ENCODE measurements at regions not wholly inside any gene's neighbourhood (a gene's known extent, or its start where the extent isn't known, plus 50 kb on each side); places are given as distances from the start of the nearest gene placed in this dataset.

DNA sequence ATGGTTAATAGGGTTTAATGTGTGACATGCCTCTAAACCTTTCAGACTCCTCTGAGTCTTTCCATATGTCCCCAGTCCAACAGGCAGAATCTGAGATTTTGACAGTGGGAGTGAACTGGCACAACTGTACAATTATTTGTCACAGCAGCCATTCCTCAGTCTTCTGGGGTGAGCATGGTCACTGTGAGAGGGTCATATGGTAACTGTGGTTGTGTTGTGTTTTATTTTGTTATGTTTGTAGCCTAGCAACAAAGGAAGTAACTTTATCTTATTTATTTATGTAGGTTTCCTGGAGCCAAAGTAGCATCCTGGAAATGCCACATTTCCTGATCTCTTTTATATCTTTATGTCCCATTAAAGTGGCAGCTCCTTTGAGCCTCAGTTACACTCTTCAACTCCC, 1067.9 kb downstream of the TTLL7 start:
- DNase-seq, result no peak

DNA sequence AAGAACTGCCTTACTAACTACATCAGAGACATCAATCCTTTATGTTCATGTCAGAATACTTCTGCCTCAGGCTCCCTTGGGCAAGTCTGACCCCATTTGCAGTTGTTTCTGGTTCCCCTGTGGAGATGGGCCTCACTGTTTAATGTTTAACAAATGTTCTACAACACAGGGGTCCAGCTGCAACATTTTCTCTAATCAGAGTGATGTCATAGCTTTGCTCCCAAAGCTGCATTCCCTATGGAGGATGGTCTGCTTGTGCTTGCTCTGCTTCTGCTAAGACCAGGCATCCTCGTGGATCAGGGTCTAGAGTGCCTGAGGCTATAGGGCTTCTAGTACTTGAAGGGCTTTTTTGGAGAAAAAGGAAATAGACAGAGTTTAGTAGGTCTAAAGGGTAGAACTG, 1071.2 kb downstream of the TTLL7 start:
- no peak for DNase-seq

DNA sequence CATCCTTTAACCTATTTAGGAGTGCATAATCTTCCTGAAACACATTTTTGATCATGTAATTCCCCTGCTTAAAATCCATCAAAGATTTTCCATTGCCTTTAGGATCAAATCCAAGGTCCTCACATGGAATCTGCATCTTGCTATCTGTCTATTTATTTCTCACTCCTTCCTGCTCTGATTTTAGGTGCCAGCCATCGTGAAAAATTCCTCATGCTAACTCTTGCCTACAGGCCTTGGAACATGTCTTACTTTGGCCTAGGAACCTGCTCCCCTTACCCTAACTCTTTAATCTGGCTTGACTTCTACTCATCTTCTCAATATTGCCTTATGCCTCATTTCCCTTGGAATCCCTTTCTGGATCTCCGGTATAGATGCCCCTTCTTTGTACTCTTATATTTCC, 1074.3 kb downstream of the TTLL7 start:
- DNase-seq, result no peak

DNA sequence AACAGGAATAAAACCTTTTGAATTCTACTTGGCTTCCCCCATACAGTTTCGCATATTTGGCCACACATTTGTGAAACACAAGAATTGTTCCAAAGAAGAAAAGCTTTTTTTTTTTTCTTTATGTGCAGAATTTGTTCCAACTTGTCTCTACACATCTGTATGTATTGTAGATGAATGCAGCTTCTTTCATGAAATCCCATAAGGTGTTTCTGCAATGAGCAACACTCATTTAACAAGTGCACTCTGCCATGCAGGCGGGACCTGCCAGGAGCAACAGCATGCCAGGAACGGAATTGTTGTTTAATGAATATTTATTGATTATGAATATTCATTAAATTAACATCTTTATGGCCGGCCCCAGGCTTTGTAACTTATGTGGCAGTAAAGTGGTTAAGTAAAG, 1075.0 kb downstream of the TTLL7 start:
- DNase-seq, result no peak

DNA sequence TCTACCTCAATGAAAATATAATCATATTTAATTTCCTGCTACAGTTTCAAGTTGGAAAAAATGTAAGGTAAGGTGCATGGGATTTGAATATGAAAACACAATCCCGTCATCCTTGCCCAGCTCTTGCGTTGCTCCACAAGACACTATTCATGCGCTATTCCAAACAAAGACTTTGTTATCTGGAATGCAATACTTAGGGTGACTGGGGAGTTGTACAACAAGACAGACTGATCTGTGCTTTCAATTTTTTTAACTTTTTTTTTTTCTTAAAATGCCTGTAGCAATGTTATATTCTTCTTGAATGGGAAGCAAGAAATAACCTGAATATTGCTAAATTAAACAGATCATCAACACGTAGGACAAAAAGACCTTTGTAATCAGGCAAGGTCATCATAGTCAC, 1077.2 kb downstream of the TTLL7 start:
- no peak for DNase-seq

DNA sequence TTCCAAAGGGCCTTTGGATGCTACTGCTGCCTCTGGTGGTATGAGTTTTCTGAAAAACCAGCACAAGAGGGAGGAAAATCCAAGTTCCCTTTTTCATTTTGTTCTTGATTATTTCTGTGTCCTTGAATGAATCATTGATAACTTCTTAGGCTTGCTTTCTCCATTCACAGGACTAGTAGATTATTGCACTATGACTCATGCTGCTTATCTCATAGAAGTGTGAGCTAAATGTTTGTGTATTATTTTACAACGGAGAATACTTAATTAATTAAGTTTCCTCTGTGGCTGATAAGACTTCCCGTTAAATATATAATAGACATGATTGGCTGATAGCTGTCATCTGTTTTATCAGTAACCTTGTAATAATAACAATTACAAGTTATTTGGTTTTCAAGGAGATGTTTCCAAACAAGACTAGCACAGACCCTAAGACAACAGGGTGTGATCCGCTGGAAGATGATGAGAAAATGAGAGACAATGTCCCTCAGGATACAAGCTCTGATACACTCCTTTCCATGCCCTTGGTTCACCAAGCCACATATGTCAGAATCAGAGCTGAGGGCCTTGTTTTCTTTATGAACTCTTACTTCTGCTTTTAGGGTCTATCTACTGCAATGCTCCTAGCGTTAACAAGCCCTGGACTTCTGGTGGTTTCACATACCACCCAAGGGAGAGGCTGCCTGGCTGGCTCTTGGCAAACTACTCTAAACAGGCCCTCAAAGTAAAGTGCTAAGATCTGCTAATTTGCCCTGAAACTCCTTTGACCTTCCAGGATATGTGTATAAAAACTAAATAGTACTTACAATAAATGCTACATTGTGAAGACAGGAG, 1078.3 kb downstream of the TTLL7 start:
- no peak for DNase-seq

DNA sequence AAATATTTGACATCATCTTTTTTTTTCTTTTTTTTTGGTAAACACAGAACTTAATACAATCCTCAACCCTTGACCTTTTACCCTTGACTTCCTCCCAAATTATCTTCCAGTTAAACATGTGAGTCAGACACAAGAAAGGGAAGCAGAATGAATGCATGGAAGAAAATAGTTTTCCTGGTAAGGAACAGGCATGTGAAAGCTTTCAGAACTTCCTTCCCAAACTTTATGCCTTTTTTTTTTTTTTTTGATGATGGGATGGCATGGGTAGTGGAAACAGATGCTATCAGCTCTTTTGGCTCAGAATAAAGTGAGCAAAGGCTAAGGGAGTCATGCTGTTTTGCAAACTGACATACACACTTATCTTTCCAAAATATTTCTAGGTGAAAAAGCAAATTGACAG, 1079.1 kb downstream of the TTLL7 start:
- no peak for DNase-seq

DNA sequence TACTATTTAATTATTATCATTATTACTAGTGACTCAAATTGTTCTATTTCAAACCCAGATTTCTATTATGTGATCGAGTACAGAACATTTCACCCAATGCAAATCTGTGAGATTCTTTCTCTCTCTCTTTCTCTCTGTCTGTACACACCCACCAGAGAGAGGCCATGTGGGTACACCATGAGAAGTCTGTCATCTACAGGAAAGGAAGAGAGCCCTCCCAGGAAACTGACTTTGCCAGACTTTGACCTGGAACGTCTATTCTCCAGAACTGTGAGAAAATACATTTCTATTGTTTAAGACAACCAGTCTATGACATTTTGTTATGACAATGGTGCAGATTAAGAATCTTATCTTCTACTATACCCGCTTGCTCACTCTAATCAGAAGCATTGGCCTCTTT, 1091.6 kb downstream of the TTLL7 start:
- DNase-seq, result no peak

DNA sequence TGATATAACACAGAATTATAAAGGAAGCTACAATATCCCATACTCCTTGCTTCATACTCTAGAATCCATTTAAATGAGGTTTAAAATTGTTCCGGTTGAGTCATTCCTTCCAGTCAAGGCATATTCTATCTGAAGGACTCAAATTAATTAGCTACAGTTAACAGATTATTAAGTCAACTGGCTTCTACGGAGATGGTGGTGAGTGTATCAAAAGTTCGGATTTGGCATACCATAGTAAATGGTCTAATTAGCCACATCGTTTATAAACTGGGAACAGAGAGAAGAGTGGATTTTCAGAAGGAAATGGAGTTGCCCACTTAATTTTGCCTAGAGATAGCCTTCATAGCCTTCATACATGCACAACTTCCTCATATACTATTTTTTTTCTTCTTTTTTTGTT, 1095.3 kb downstream of the TTLL7 start:
- DNase-seq, result no peak

DNA sequence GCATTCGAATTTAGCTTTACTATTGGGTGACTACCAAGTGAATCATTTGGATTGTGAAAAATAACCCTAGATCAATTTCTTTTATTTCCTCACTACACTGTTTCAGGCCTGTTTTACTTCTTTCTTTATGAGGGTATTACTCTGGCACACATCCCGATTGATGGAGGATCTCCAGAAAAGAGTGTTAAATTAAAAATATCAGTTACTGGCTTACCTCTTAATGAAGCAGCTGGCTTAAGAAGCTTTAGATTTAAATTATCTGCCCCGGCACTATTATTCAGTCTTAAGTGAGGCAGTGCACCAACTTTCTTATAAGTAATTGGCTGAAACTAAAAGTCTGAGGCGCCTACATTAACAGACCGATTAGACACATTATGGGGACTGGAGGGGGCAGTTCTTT, 1097.4 kb downstream of the TTLL7 start:
- no peak for DNase-seq

DNA sequence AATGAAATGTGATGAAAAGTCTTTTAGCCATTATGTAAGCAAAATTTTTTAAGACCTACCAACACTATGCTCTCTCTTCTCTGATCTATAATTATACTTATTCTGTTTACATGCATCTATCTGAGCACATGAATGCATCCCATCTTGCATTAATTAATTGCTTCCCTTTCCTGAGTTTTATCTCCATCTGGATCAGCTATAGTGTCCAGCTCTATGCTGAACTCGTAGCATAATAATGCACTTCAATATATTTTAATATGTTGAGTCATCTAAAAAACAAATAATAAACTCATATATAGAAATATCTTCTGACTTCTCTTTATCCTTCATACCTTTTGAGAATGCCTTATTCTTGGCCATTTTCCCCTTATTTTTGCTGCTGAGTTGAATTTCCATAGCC, 1097.8 kb downstream of the TTLL7 start:
- no peak for DNase-seq

DNA sequence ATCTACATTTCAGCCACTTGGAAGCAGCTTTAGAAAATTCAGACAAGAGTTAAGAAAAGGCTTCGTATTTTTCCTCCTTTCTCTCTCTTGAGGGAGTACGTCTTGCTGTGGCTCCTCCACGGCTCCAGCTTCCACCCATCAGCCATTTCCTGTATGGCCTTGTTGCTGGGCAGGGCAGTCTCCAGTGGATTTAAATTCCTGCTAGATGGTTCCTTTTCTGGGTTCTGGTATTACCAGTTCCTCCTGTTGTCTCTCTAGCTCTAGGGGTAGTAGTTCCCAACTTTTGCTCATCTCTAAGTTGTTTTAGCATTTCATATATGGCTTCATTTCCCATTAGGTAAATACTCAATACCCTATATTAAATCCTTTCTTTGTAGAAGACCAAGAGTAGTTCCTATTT, 1098.3 kb downstream of the ADGRL2 start:
- no peak for DNase-seq

DNA sequence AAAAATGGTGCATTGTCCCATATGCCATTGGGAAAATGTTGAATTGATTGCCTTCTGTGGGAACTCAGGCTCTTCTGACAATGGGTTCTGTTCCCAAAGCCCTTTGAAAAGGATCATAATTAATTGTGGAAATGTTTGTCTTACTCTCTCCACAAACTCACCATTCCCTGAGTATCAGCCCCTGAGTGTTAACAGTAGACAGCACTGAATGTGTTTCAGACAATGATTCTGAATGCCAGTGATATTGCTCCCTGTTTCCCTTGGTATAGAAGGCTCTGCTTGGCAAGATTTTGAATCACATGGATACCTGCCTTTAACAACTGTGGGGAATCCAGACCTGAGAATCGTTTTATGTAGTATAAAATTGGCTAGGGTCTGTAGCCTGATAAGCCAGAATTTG, 1096.8 kb downstream of the ADGRL2 start:
- no peak for DNase-seq

DNA sequence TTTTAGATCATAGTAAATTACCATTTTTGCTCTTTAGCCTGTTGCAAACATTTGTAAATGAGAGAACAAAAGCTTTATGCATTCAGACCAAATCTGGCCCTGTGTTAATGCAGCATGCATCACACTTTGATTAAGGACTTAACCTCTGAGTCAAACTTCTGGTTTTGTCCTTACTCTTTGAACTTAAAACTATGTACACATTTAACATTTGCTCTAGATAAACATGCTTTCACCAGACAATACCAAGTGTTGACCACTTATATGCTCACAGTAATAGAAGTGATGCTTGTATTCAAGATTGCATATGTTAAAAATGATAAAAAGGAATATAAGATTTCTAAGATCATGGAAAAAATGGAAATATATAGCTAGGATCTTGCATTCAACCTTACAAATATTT, 1095.3 kb downstream of the ADGRL2 start:
- DNase-seq, result no peak

DNA sequence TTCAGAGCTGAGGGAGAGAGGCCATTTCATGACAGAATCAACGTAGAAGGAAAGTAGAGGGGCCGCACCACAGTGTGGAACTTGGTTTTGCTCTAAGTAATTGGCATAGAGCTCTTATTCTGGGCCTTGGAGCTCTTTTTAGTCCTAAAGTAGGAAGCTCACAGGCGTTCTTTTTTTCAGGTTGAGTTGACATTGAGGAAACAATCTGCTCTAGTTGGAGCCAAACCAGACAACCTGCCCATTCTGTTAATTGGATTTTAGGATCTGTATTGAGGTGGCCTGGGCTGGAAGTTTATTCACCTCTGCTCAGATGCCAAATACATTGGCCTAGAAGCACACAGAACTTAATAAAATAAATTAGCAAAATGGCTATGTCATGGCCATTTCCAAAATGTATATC, 1093.9 kb downstream of the ADGRL2 start:
- no peak for DNase-seq

DNA sequence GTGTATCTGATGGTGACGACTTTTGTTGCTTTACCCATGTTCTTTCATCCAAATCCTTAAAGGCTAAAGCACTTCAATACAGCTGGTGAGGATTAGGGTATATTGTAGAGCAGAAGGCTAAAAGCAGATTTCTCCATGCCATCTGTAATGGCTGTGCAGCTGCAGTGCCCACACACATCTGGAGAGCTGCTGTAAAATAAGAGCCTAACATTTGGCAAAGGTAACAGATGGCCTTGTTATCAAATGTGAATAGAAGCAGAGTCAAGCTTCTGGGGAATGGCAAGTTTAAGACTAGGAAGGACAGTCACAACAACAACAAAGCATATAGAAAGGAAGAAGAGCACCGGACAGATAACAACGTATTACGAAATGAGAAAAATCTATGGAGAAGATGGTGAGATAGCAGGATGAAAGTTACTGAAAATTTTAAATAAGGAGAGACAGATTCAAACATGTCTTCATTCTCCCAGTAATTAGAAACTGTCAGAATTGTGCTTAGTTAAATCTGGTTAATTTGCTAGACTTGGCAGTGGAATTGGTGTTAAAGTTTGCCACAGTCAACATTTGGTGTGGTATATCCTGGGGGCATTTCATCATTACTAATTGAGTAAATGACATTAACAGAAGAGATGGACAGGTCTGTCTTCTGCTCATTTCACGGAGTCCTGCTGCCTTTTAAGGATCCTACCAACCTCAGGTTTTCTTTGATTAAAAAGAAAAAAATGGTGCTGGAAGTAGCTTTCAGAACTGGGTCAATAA, 1093.2 kb downstream of the ADGRL2 start:
- DNase-seq, result no peak

DNA sequence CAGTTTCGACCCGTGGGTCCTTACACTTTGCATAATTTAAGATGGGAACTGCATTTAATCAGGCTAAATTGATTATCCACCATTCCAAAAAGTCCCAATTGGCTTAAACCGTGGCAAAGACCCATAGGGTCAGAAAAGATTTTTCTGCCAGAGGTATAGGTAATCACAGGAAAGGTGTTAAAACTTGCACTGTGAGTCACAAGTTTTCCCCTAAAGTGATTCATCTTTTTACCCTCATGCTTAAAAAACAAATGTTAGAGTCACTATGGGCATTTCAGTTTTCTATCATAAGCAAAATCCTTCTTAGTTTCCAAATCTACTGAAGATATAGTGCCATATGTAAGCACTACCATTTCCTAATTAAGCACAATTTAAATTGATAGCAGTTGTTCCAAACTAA, 1079.8 kb downstream of the ADGRL2 start:
- DNase-seq, result no peak

DNA sequence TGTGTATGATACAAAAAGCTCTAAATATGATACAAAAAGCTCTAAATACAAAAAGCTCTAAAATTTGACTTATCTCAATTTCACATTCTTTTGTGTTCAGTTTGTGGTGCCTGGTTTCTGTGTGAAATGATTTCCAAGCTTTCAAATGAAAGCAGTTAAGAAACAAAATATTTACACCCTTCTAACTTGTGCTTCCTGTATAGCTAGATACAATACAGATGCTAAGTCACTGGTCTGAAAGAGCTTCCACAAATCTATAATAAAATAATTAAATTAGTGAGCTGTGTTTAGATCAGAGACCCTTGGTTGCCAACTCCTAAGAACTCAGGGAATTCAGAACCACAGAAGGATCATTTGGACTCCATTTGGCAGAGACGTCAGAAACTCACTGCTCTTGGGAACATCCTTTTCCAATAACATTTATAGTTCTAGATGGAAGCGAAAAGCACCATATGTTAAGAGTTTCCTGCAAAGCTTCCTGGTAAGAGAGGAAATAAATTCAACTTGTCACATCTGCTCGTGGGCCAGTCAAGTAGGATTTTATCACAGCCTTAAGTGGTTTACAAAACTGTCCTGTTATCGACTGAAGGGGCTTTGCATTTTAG, 1079.1 kb downstream of the ADGRL2 start:
- DNase-seq, result no peak

DNA sequence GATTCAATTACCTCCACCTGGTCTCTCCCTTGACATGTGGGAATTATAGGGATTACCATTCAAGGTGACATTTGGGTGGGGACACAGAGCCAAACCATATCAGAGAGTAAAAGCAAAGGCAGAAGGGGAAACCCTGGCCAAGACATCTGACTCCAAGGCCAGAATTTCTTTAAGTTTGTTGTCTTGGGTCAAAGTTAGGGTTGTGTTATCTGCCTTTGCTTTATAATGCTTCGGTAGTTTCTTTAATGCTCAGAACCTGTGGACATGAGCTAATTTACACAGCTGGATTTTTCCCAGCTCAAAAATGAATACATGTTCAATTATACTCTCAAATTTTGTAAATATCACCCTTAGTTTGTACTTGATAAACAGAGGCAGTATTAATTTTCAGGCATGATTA, 1074.4 kb downstream of the ADGRL2 start:
- no peak for DNase-seq

DNA sequence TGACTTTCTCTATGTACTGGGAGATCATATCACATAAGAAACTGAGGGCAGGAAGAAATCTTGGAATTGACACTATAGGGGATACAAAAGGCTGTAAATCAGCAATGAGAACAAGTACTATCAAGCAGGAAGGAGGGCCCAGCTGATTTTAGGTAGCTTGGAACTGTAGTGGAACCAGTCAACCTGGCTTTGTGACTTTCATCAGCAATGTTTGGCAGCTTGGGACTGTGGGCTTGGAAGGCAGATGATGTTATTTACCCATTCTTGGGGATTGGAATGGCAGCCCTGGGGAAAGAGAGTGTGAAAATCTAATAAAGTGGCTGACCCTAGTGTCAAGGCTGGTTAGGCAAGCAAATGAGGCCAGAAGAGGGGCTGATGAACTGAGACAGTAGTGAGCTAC, 1073.3 kb downstream of the ADGRL2 start:
- no peak for DNase-seq

DNA sequence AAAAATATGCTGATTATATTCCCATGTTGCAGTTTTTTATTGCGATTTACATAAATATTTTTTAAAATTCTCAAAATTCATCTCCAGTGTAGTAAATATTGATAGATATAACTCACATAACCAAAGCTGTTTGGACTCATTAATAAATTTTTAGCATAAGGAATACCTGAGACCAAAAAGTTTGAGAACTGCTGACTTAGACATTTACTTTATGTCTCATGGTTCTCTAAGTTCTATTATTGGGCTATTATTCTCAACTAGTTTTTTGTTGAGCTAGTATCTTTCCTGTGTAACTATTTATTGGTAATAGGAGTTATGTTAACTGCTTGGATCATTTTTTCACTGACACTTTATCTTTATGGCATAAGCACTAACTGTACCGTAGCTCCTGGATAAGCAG, 1069.6 kb downstream of the ADGRL2 start:
- no peak for DNase-seq

DNA sequence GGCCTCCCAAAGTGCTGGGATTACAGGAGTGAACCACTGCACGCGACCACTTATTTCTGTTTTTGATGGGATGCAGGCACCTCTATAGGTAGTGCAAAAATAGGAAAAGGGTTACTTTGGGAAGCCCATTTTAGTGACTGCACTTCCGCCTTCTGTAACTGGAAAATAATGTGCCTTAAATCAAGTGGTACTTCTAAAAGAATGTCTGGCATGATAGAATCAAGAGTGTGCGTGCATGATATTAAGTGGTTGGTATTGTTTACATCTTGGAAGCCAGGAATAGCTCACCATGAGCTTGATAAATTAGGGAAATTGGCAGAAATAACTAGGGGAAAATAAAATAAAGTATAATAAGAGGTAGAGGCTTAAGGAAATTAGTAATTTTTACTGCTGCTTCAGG, 1067.0 kb downstream of the ADGRL2 start:
- DNase-seq, result no peak

DNA sequence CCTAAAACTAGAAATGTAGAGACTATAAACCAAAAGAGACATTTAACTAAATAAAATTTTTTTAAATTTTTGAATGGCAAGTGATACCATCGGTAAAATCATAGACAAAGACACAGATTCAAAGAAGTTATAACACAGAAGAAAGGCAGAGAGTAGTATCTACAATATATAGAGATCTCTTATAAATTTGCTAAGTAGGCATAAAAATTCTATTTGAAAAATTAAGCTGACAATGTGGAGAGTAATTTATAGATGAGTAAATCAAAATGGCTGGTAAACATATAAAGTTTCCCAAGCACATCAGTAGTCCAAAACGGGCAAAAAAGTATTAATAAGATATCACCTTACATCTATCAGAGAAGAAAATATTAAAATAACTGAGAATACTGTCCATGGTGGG, 1061.0 kb downstream of the ADGRL2 start:
- DNase-seq, result no peak

DNA sequence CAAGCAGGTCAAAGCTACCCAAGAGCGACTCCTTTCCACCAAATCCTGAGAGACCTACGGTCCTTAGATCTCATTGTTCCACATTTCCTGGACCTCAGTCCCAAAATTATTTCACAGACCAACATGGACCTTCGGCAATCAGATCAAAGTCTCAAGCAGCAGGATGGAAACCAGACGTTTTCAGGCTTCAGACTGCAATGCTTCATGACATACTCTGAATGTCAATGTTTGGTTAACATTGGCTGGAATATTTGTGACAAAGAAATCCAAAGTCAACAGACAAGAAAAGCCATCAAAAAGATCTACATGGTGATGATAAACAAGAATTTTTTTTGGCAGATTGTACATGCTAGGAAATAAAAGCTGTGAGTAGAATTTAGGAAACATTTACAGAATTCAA, 1057.3 kb downstream of the ADGRL2 start:
- no peak for DNase-seq

Data from bone marrow (tissue), 2 donors.